PC-3 (cell line): ENCODE measurements at regions not wholly inside any gene's neighbourhood (a gene's known extent, or its start where the extent isn't known, plus 50 kb on each side); places are given as distances from the start of the nearest gene placed in this dataset.

ENCODE experiments used
- ATAC-seq: fragments of 200-7000 bp; cut with Tn5 transposase; 2 replicates; pipeline ENCODE4 v1.9.1; 2020; ENCODE audit warnings: mild to moderate bottlenecking, moderate library complexity
- BruUV-seq: library from RNA; stranded (reverse); fragments of 400-500 nt; replicated peaks from 2 replicates; lab custom pipeline; 2021; lab: Mats Ljungman, UMichigan
- CTCF ChIA-PET: fragments of 300-600 bp; sonication (Branson Sonifier 250); formaldehyde crosslinking; loops from one replicate; lab custom pipeline; 2022; ENCODE audit warnings: antibody characterized with exemption; lab: Charles Lee
- POLR2A ChIA-PET: fragments of 300-600 bp; sonication (Branson Sonifier 250); formaldehyde crosslinking; loops from one replicate; lab custom pipeline; 2022; ENCODE audit warnings: antibody characterized with exemption; ENCODE audit not compliant: unreplicated experiment; lab: Charles Lee
- DNase-seq: peaks from one replicate; pipeline ENCODE4 v3.0.0-alpha.2; 2015
- H2AFZ ChIP-seq: fragments of 300-600 bp; sonication (generic); 2 replicates; pipeline ENCODE4 v1.6.0; 2016; ENCODE audit warnings: antibody characterized with exemption, low read length
- H3F3A ChIP-seq: fragments of 300-600 bp; sonication (generic); one replicate; pipeline ENCODE4 v1.6.0; 2017; ENCODE audit warnings: antibody characterized with exemption, low read length, control low read depth, mild to moderate bottlenecking; ENCODE audit not compliant: unreplicated experiment
- H3K27ac ChIP-seq: fragments of 300-600 bp; sonication (generic); 2 replicates; pipeline ENCODE4 v1.5.1; 2016; ENCODE audit warnings: mild to moderate bottlenecking, low read length
- H3K27me3 ChIP-seq: fragments of 300-600 bp; sonication (generic); 2 replicates; pipeline ENCODE4 v1.6.1; 2016; ENCODE audit warnings: low read length, mixed read lengths
- H3K36me3 ChIP-seq: fragments of 300-600 bp; sonication (generic); 2 replicates; pipeline ENCODE4 v1.6.1; 2016; ENCODE audit warnings: low read depth, mixed run types, low read length, mixed read lengths
- H3K4me1 ChIP-seq: fragments of 300-600 bp; sonication (generic); 2 replicates; pipeline ENCODE4 v1.5.1; 2016; ENCODE audit warnings: low read length; ENCODE audit not compliant: insufficient read depth
- H3K4me2 ChIP-seq: fragments of 300-600 bp; sonication (generic); 2 replicates; pipeline ENCODE4 v1.6.0; 2016; ENCODE audit warnings: low read length
- H3K4me3 ChIP-seq: fragments of 300-600 bp; sonication (generic); 2 replicates; pipeline ENCODE4 v1.5.1; 2016; ENCODE audit warnings: mild to moderate bottlenecking, low read length, mixed read lengths
- H3K79me2 ChIP-seq: fragments of 300-600 bp; sonication (generic); 2 replicates; pipeline ENCODE4 v1.6.1; 2017; ENCODE audit warnings: low read length, mixed read lengths
- H3K9ac ChIP-seq: fragments of 300-600 bp; sonication (generic); 2 replicates; pipeline ENCODE4 v1.6.0; 2016; ENCODE audit warnings: mild to moderate bottlenecking, low read length
- H3K9me2 ChIP-seq: fragments of 300-600 bp; sonication (generic); replicated peaks from 2 replicates; pipeline ENCODE4 v1.6.1; 2016; ENCODE audit warnings: mixed run types, low read length, mixed read lengths
- H3K9me3 ChIP-seq: fragments of 300-600 bp; sonication (generic); 2 replicates; pipeline ENCODE4 v1.6.1; 2016; ENCODE audit warnings: low read length, mixed read lengths
- H4K20me1 ChIP-seq: fragments of 300-600 bp; sonication (generic); 2 replicates; pipeline ENCODE4 v1.6.1; 2016; ENCODE audit warnings: low read length, mixed read lengths
- CTCF ChIP-seq: fragments of 300-600 bp; sonication (generic); conservative IDR thresholded peaks from 2 replicates; pipeline ENCODE4 v1.5.1; 2017; ENCODE audit warnings: antibody characterized with exemption, low read depth, mild to moderate bottlenecking, low read length
- EZH2 ChIP-seq: fragments of 300-600 bp; sonication (generic); IDR thresholded peaks from one replicate; pipeline ENCODE4 v1.6.1; 2017; ENCODE audit warnings: antibody characterized with exemption, mild to moderate bottlenecking, low read length; ENCODE audit not compliant: unreplicated experiment
- EZH2phosphoT487 ChIP-seq: fragments of 300-600 bp; sonication (generic); IDR thresholded peaks from 2 replicates; pipeline ENCODE4 v1.6.1; 2018; ENCODE audit warnings: mild to moderate bottlenecking, antibody characterized with exemption, low read length, borderline replicate concordance
- intact Hi-C: fragments of 100-400 bp; cut with micrococcal nuclease; formaldehyde crosslinking; loops from 2 replicates; pipeline ENCODE4 v1.9.0; 2023

GRCh38 chr5:155342956-155343355 lies 329.4 kb downstream of the KIF4B start:
- POLR2A ChIA-PET = no interaction called here
- BruUV-seq = no TSS peak

GRCh38 chr5:155343468-155343867 lies 329.9 kb downstream of the KIF4B start:
- Histone ChIP-seq H3K79me2 (no peaks in the 10 kb centered on the region), H4K20me1 (no peaks in the 10 kb centered on the region), H3K9me3 (no peaks in the 10 kb centered on the region), H2AFZ (no peak overlapping the region), H3K4me2 (no peak overlapping the region), H3K4me3 (no peak overlapping the region), H3K4me1 (no peaks in the 10 kb centered on the region), H3K27me3 (no peaks in the 10 kb centered on the region), H3F3A (no peaks in the 10 kb centered on the region), H3K36me3 (no peaks in the 10 kb centered on the region), H3K9ac (no peak overlapping the region), H3K9me2 (no peaks in the 10 kb centered on the region), H3K27ac (no peak overlapping the region)
- DNase-seq (no peak), ATAC-seq (no peak)
- TF ChIP-seq EZH2phosphoT487 = no peak
- no peak for TF ChIP-seq EZH2
- no peak for TF ChIP-seq CTCF
- intact Hi-C loops = no loop called here
- ChIA-PET POLR2A (no interaction called here), CTCF (no interaction called here)
- BruUV-seq = no TSS peak

More at GRCh38 chr5:155342956-155343355, 329.4 kb downstream of the KIF4B start:
- CTCF ChIA-PET = no interaction called here
- H2AFZ ChIP-seq = no peak overlapping the region
- H3K4me3 ChIP-seq = no peak overlapping the region
- H4K20me1 ChIP-seq = no peaks in the 10 kb centered on the region
- H3K4me2 ChIP-seq = no peak overlapping the region
- intact Hi-C loops = no loop called here
- H3K9ac ChIP-seq = no peak overlapping the region
- TF ChIP-seq EZH2 (no peak), EZH2phosphoT487 (no peak), CTCF (no peak)
- H3F3A ChIP-seq = no peaks in the 10 kb centered on the region
- no peaks in the 10 kb centered on the region for H3K27me3 ChIP-seq
- H3K27ac ChIP-seq = no peak overlapping the region
- H3K9me3 ChIP-seq = no peaks in the 10 kb centered on the region
- no peaks in the 10 kb centered on the region for H3K4me1 ChIP-seq
- H3K9me2 ChIP-seq = no peaks in the 10 kb centered on the region
- DNase-seq (no peak), ATAC-seq (no peak)
- H3K79me2 ChIP-seq = no peaks in the 10 kb centered on the region
- no peaks in the 10 kb centered on the region for H3K36me3 ChIP-seq

GRCh38 chr5:155353231-155353630 lies 339.7 kb downstream of the KIF4B start:
- BruUV-seq = no TSS peak

More at GRCh38 chr5:155353231-155353630, 339.7 kb downstream of the KIF4B start:
- H4K20me1 ChIP-seq = no peaks in the 10 kb centered on the region
- ATAC-seq (no peak), DNase-seq (no peak)
- H2AFZ ChIP-seq = no peak overlapping the region
- no peaks in the 10 kb centered on the region for H3K9me2 ChIP-seq
- no peak overlapping the region for H3K4me3 ChIP-seq
- no peaks in the 10 kb centered on the region for H3F3A ChIP-seq
- H3K27me3 ChIP-seq = no peaks in the 10 kb centered on the region
- H3K36me3 ChIP-seq = no peaks in the 10 kb centered on the region
- no peaks in the 10 kb centered on the region for H3K9me3 ChIP-seq
- no peak overlapping the region for H3K9ac ChIP-seq
- no peaks in the 10 kb centered on the region for H3K79me2 ChIP-seq
- ChIA-PET CTCF (no interaction called here), POLR2A (no interaction called here)
- no peak overlapping the region for H3K27ac ChIP-seq
- H3K4me2 ChIP-seq = no peak overlapping the region
- intact Hi-C loops = no loop called here
- TF ChIP-seq EZH2phosphoT487 = no peak
- TF ChIP-seq EZH2 = no peak
- TF ChIP-seq CTCF = no peak
- H3K4me1 ChIP-seq = no peaks in the 10 kb centered on the region
